ENCODE measurements at regions not wholly inside any gene's neighbourhood (a gene's known extent, or its start where the extent isn't known, plus 50 kb on each side); places are given as distances from the start of the nearest gene placed in this dataset.

DNA sequence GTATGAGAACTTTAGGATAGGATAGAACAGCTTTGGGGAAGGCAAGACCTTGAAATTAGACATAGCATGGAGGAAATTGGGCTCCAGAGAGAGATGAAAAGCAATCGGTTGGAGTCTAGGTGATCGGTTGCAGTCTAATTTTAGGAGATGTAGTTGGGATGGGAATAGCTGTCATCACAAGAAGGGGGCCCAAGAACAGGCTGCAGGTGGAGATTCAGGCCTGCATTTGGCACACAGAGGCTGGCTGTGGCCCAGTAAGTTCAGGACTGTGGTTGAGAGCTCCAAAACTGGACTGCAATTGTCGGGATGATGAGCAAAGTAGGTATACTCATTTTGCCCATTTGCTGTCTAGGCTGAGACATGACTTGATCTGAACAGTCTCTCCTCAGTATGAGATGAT is 301.3 kb upstream of the B3GALT2 start:
- TF ChIP-seq, protein P1, sequence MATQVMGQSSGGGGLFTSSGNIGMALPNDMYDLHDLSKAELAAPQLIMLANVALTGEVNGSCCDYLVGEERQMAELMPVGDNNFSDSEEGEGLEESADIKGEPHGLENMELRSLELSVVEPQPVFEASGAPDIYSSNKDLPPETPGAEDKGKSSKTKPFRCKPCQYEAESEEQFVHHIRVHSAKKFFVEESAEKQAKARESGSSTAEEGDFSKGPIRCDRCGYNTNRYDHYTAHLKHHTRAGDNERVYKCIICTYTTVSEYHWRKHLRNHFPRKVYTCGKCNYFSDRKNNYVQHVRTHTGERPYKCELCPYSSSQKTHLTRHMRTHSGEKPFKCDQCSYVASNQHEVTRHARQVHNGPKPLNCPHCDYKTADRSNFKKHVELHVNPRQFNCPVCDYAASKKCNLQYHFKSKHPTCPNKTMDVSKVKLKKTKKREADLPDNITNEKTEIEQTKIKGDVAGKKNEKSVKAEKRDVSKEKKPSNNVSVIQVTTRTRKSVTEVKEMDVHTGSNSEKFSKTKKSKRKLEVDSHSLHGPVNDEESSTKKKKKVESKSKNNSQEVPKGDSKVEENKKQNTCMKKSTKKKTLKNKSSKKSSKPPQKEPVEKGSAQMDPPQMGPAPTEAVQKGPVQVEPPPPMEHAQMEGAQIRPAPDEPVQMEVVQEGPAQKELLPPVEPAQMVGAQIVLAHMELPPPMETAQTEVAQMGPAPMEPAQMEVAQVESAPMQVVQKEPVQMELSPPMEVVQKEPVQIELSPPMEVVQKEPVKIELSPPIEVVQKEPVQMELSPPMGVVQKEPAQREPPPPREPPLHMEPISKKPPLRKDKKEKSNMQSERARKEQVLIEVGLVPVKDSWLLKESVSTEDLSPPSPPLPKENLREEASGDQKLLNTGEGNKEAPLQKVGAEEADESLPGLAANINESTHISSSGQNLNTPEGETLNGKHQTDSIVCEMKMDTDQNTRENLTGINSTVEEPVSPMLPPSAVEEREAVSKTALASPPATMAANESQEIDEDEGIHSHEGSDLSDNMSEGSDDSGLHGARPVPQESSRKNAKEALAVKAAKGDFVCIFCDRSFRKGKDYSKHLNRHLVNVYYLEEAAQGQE (IDR thresholded peaks at IDR 0.05): no peak
- TF ChIP-seq, protein P2, sequence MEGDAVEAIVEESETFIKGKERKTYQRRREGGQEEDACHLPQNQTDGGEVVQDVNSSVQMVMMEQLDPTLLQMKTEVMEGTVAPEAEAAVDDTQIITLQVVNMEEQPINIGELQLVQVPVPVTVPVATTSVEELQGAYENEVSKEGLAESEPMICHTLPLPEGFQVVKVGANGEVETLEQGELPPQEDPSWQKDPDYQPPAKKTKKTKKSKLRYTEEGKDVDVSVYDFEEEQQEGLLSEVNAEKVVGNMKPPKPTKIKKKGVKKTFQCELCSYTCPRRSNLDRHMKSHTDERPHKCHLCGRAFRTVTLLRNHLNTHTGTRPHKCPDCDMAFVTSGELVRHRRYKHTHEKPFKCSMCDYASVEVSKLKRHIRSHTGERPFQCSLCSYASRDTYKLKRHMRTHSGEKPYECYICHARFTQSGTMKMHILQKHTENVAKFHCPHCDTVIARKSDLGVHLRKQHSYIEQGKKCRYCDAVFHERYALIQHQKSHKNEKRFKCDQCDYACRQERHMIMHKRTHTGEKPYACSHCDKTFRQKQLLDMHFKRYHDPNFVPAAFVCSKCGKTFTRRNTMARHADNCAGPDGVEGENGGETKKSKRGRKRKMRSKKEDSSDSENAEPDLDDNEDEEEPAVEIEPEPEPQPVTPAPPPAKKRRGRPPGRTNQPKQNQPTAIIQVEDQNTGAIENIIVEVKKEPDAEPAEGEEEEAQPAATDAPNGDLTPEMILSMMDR (IDR thresholded peaks at IDR 0.05): no peak

Measured in A549 (cell line).